NCI-H2227 (cell line): ENCODE measurements at regions not wholly inside any gene's neighbourhood (a gene's known extent, or its start where the extent isn't known, plus 50 kb on each side); places are given as distances from the start of the nearest gene placed in this dataset.
"Not testable (repeated sequence)": the region's sequence is repeated elsewhere in the genome, so short reads cannot be mapped to it uniquely, and the experiment has no call there.

ENCODE experiments used
- DNase-seq: peaks from one replicate; lab custom pipeline; 2025; ENCODE audit not compliant: unreplicated experiment; lab: John Stamatoyannopoulos, UW

DNA sequence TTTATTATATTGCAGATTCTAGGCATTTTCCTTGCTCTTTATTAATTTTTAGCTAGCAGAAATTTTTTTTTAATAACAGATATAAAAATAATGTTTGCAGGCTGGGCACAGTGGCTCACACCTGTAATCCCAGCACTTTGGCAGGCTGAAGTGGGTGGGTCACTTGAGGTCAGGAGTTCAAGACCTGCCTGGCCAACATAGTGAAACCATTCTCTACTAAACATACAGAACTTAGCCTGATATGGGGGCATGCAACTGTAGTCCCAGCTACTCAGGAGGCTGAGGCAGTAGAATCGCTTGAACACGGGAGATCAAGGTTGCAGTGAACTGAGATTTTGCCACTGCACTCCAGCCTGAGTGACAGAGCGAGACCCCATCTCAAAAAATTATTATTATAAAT lies 304.6 kb upstream of the KCND2 start:
- DNase-seq, result not testable (repeated sequence)

DNA sequence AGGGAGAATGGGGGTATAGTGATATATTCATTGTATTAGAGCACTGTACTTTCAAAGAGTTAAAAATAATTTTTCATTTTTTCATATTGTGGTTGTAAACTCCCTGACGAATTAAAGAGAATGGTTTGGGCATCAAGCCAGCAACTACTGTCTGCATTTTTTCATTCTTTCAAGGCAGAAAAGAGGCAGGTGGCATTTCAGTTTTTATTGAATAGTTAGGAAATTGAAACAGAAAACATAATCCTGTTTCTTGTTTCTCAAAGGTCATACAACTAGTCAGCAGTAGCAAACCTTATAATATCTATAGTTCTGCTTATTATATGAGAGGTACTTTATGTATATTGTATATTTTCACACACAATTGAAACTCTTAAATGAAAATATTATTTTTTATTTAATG lies 303.9 kb upstream of the KCND2 start:
- no peak for DNase-seq

DNA sequence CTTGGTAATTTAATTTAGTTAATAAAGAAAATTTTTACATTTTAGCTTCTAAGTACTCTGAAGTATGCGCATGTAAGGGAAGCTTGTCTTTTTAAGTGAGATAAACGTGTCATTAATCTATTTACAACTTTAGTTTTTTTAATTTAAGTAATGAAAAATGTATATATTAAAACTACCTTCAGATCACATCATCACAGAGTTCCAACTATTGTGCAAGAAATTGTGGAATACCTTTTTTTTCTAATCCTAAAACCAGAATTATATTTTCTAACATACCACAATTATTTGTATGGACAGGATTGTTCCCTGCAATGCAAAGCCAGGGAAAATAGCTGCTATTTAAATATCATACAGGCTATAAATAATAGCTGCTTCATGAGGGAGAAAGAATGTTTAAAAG lies 303.2 kb upstream of the KCND2 start:
- no peak for DNase-seq

DNA sequence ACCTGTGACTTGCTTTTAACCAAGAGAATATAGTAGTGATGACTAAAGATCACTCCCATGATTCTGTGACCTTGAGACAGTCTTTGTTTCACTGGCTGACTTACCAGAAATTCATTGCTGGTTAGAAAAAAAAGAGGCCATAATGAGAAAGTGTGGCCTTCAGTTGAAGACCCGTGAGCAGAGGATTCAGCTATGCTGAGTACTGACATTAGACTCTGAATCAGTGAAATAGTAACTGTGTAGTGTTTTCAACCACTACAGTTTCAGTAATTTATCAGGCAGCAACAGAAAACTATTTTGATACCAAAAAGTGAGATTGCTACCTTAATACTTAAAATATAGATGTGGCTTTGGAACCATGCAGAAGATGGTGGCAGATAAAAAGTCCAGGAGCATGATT lies 298.0 kb upstream of the KCND2 start:
- no peak for DNase-seq

DNA sequence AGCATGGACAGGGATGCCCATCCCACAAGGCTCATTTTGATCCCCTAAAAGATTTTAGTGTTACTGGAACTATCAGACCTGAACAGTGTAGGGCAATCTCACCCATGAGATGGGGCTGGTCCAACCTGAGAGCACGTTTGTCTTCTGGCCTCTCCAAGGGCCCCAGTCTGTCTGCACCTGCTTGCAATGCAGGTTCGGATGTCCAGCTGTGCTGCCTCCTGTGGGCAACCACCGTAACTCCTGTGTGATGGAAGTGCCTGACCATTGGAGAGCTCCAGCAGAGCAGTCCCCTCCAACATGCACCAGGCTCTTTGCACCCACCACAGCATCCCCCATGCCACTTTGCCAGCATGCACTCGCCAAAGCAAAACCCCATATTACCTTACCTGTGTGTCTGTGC lies 290.1 kb upstream of the KCND2 start:
- no peak for DNase-seq

DNA sequence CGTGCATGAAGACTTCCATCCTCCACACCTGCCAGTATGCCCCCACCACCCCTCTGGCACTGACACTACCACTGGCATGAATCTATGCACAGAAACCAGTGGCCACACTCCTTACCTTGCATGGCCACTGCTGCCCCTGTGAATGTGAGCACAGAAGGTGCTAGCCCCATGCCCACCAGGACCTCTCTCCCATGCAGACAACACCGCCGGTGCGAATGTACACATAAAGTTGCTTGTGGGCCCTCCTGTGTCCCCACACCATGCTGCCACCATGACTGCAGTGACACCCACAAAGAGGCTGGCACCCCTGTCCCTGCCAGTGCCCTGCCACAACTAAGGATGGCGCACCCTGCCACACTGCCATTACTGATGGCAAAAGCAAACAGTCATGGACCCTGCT lies 289.5 kb upstream of the KCND2 start:
- DNase-seq, result no peak

DNA sequence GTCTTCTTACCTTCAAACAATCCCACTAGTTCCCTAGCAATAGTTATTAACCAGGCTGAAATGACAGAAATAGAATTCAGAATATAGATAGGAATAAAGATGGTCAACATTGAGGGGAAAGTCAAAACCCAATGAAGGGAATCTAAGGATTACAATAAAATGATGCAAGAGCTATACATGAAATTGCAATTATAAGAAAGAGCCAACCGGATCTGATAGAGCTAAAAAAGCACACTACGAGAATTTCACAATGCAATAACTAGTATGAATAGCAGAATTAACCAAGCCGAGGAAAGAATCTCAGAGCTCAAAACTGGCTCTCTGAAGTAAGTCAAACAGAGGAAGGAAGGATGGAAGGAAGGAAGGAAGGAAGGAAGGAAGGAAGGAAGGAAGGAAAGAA lies 288.7 kb upstream of the KCND2 start:
- no peak for DNase-seq

DNA sequence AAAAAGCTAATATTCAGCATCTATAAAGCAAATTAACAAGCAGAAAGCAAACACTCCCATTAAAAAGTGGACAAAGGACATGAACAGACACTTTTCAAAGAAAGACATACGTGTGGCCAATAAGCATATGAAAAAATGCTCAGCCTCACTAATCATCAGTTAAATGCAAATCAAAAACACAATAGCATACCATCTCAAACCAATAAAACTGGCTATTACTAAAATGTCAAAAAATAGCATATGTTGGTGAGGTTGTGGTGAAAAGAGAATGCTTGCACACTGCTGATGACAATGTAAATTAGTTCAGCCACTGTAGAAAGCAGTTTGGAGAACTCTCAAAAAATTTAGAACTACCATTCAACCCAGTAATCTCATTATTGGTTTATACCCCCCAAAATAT lies 284.6 kb upstream of the KCND2 start:
- DNase-seq, result no peak

DNA sequence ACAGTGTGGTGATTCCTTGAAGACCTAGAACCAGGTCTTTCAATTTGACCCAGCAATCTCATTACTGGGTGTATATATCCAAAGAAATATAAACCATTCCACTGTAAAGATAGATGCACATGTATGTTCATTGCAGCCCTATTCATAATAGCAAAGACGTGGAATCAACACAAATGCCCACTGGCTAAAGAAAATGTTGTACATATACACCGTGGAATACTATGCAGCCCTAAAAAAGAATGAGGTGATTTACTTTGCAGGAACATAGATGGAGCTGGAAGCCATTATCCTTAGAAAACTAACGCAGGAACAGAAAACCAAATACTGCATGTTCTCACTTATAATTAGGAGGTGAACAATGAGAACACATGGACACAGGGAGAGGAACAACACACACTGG lies 278.0 kb upstream of the KCND2 start:
- DNase-seq, result no peak

DNA sequence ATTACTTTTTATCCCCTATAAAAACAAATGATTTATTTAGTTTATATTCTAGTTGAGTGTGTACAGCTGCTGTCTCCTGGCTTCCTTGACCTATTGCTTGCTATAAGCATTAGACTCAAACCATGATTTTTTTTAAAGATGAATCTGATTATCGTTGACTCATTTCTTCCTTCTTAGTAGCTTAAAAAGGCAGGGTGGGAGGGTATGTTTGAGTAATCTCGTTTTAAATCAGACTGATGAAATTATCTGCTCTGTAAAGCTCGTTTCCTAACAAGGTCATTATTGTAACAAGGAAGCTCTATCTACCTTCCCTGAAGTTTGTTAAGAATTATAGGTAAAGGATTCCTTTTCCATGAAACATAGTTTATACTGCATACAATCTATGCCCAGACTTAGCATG lies 276.3 kb upstream of the KCND2 start:
- no peak for DNase-seq

DNA sequence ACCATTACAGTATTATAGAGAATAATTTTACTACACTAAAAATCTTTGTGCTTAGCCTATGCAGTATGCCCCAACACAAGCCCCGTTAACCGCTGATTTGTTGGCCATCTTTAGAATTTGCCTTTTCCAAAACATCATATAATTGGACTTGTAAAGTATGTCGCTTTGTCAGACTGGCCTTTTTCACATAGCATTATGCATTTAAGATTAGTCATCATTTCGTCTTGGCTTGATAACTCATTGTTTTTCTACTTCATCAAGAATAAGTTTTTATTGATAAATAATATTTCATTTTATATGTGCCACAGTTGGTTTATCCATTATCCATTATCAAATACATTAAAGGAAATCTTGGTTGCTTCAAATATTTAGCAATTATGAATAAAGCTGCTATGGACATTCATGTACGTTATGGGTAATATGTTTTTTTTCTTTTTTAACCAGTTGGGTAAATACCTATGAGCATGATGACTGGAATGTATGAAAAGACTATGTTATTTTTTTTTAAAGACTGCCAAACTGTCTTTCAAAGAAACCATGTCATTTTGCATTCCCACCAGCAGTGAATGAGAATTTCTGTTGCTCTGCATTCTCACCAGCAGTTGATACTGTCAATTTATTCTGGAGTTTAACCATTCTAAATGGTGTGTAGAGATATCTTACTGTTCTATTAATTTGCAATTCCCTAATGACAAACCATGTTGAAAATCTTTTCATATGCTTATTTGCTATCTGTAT lies 273.1 kb upstream of the KCND2 start:
- DNase-seq, result no peak

DNA sequence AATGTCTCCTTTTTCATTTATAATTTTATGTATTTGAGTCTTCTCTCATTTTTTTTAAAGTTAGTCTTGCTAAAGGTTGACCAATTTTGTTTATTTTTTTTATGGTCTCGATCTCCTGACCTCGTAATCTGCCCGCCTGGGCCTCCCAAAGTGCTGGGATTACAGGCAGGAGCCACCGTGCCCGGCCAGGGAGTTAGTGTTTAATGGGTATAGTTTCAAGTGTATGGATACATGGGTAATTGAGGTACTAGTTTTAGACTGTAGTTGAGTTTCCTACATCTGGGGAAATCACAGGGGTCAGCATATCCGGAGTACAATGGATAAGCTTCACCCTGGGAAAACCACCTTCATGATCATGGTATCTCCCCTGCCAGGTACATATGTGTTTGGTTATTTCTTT lies 267.3 kb upstream of the KCND2 start:
- no peak for DNase-seq

DNA sequence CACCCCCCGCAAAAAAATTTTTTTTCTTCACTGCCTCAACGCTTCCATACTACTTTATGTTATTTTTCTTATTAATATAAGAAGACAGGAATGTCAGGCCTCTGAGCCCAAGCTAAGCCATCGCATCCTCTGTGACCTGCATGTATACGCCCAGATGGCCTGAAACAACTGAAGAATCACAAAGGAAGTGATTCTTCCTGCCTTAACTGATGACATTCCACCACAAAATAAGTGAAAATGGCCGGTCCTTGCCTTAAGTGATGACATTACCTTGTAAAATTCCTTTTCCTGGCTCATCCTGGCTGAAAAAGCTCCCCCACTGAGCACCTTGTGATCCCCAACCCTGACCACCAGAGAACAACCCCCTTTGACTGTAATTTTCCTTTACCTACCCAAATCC lies 258.7 kb upstream of the KCND2 start:
- DNase-seq, result not testable (repeated sequence)

DNA sequence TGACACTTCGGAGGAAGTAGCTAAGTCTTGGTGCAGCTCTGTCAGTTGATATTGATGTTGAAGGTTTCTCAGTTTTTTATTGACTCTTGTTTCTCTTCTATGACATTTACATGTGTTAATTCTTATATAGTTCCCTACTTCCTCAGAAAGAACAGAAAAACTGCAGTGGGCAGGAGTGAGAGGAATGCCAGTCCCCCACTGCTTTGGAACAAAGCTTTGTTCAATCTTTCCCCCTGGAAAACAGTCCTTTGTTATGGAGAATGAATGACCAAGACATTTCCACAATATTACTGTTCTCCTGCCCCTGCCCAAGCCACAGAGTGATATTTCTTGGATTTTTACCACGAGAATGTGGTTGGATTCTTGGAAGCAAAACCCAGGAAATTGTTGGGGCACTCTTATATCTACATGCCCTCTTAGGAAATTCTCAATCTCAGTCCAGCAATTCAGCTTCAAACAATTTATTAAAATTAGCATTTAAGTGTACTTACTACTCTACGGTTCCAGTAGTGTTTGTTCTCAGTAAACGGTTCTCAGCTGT lies 258.0 kb upstream of the KCND2 start:
- DNase-seq, result no peak

DNA sequence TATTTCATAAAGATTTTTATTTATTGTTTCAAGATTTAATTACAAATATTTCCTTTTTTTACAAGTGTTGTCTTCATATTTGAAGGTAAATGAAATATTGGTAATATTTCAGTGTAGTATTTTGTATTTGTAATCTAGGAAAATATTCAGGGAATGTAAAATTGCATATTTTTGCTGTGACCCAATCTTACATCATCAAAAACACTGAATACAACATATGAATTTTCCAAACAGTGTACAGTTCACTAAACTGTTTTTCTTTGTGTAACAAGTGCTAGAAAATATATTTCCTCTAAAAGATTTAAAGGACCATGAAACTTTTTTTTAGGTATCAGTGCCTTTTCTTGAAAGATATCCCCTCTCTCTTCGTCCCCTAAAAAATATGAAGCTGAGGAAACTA lies 251.9 kb upstream of the KCND2 start:
- no peak for DNase-seq

DNA sequence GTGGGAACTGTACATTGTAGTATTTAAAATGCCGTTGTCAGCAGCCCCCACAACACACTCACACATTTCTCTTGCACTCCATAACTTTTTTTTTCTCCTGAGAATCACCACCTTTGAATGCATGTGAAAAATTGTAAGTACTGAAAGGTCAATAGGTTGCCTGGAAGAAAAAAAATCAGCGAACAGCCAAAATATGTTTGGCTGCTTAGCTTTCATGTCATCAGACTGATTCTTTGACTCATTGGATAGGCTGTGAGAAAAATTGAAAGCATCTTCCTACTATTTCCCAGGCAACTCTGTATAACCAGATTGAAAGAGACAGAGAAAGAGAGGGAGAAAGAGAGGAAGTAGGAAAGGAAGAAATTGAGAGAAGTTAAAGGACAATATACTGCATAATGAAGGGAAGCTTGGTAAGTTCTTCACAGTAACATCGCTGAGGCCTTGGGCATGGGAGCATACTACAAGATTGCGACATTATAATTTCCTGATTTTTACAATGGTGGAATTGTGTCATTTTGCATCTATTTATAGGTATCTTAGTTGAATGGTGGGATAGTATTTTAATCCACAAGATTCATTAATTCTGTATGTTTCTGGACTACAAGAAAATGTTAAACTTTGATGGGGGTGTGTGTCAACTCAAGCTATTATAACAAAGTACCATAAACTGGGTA lies 249.3 kb upstream of the KCND2 start:
- no peak for DNase-seq

DNA sequence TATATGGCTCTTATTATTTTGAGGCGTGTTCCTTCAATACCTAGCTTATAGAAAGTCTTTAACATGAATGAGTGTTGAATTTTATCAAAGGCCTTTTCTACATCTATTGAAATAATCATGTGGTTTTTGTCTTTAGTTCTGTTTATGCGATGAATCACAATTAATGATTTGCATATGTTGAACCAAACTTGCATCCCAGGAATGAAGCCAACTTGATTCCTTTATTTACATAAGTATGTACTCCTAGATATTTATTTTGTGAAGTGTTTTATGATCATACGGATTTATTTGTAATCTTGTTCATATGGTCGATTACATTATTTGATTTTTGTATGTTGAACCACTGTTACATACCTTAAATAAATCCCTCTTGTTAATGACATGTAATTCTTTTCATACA lies 244.3 kb upstream of the KCND2 start:
- DNase-seq, result no peak

DNA sequence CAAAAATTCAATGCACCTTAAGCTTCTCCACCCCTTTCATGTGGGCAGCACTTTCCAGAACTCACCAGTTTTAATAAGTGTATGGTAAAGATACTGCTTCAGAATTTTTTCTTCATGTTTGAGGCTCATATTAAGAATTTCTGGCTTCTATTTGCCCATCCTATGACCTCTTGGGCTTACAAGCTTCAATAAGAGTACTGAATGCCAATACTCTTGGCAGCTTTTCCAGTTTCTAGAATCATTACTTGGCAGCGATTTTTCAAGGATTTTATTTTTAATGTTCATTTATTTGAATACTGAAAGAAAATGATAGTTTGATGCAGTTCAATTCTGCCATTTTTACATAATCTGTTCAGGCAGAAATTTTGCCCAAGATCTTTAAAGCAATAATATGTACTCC lies 242.1 kb upstream of the KCND2 start:
- DNase-seq, result no peak

DNA sequence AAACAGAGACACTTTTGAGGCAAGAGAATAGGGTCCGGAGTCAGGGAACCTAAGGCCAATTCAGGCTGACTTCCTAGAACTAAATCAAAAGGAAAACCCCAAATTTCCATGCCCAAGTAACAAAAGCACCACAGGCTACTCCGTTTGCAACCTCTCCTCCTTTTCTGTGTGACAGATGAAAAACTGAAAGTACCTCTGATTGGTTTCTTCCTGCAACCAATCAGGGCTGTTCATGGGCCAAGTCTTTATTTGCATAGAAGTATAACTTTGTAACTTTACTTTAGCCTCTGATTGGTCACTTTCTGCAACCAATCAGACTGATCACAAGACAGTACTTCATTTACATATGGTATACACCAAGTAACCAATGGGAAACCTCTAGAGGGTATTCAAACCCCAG lies 239.9 kb upstream of the KCND2 start:
- no peak for DNase-seq

DNA sequence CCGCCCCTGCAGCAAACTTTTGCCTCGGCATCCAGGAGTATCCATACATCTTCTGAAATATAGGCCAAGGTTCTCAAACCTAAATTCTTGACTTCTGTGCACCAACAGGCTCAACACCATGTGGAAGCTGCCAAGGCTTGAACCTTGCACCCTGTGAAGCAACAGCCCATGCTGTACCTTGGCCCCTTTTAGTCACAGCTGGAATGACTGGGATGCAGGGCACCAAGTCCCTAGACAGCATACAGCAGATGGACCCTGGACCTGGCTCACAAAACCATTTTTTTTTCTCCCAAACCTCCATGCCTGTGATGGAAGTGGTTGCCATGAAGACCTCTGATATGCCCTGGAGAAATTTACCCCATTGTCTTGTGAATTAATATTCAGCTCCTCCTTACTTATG lies 233.8 kb upstream of the KCND2 start:
- no peak for DNase-seq

DNA sequence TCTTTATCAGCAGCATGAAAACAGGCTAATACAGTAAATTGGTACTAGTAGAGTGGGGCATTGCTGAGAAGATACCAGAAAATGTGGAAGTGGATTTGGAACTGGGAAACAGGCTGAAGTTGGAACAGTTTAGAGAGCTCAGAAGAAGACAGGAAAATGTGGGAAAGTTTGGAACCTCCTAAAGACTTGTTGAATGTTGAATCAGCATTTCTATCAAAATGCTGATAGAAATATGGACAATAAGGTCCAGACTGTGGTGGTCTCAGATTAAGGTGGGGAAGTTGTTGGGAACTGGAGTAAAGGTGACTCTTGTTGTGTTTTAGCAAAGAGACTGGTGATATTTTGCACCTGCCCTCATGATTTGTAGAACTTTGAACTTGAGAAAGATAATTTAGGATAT lies 231.2 kb upstream of the KCND2 start:
- no peak for DNase-seq

DNA sequence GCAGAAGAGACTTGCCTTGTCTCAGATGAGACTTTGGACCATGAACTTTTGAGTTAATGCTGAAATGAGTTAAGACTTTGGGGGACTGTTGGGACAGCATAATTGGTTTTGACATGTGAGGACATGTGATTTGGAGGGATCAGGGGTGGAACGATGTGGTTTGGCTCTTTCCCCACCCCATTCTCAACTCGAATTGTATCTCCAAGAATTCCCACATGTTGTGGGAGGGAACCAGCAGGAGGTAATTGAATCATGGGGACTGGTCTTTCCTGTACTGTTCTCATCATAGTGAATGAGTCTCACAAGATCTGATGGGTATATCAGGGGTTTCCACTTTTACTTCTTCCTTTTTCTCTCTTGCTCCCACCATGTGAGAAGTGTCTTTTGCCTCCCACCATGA lies 229.7 kb upstream of the KCND2 start:
- no peak for DNase-seq

DNA sequence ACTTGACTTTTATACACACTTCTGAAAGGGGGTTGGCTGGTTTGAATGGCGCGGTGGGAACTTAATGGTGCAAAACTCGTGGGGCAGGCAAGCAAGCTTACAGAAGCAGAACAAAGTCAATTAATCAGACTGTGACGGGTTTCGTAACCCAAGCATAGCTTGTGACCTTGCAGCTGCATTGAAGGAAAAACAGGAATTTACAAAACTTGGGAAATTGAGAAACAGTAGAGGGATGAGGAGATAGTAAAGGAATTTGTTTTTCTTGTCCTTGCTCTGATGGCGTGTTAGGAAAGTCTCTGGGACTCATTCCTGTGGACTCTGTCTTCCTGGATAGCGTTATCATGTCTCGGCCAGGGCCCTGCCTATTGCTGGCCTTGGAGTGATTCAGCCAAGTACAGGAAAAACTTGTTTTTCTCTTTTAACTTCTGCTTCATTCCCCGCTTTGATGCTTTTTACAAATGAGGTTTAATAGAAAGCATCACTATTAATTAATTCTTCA lies 220.0 kb upstream of the KCND2 start:
- no peak for DNase-seq
